ENCODE measurements at regions not wholly inside any gene's neighbourhood (a gene's known extent, or its start where the extent isn't known, plus 50 kb on each side); places are given as distances from the start of the nearest gene placed in this dataset.
"Not testable (repeated sequence)": the region's sequence is repeated elsewhere in the genome, so short reads cannot be mapped to it uniquely, and the experiment has no call there.

GRCh38 chr19:20276011-20276731, 109.2 kb downstream of the ZNF486 start:
- Mint-ChIP-seq H3K9me3 (ENCODE audit: low read depth) (no peaks in the 10 kb centered on the region), H3K4me1 (ENCODE audit: low read depth) (peaks cover 15% of the 10 kb centered on the region), H3K27me3 (no peaks in the 10 kb centered on the region), H3K36me3 (ENCODE audit: insufficient read depth) (no peaks in the 10 kb centered on the region), H3K27ac (peak overlapping the region; percentile 62), H3K4me3 (ENCODE audit: low read depth) (no peak overlapping the region)
- TF ChIP-seq, protein P1, sequence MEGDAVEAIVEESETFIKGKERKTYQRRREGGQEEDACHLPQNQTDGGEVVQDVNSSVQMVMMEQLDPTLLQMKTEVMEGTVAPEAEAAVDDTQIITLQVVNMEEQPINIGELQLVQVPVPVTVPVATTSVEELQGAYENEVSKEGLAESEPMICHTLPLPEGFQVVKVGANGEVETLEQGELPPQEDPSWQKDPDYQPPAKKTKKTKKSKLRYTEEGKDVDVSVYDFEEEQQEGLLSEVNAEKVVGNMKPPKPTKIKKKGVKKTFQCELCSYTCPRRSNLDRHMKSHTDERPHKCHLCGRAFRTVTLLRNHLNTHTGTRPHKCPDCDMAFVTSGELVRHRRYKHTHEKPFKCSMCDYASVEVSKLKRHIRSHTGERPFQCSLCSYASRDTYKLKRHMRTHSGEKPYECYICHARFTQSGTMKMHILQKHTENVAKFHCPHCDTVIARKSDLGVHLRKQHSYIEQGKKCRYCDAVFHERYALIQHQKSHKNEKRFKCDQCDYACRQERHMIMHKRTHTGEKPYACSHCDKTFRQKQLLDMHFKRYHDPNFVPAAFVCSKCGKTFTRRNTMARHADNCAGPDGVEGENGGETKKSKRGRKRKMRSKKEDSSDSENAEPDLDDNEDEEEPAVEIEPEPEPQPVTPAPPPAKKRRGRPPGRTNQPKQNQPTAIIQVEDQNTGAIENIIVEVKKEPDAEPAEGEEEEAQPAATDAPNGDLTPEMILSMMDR (IDR thresholded peaks at IDR 0.05; ENCODE audit: unreplicated experiment), result no peak
- no peak for DNase-seq (ENCODE audit: low spot score, unreplicated experiment)

- TF ChIP-seq, protein P1 (IDR thresholded peaks at IDR 0.05; ENCODE audit: unreplicated experiment), result no peak
- Mint-ChIP-seq H3K4me3 (ENCODE audit: low read depth) (no peak overlapping the region), H3K27ac (no peak overlapping the region), H3K27me3 (no peaks in the 10 kb centered on the region), H3K9me3 (ENCODE audit: low read depth) (no peaks in the 10 kb centered on the region), H3K36me3 (ENCODE audit: insufficient read depth) (no peaks in the 10 kb centered on the region), H3K4me1 (ENCODE audit: low read depth) (peaks cover 15% of the 10 kb centered on the region)
- DNase-seq (ENCODE audit: low spot score, unreplicated experiment), result no peak
Measured at GRCh38 chr19:20273951-20274570, 107.0 kb downstream of the ZNF486 start.

GRCh38 chr19:20273376-20273775, 106.4 kb downstream of the ZNF486 start:
- no peak overlapping the region for H3K4me3 Mint-ChIP-seq (ENCODE audit: low read depth)
- no peaks in the 10 kb centered on the region for H3K9me3 Mint-ChIP-seq (ENCODE audit: low read depth)
- no peaks in the 10 kb centered on the region for H3K36me3 Mint-ChIP-seq (ENCODE audit: insufficient read depth)
- TF ChIP-seq, protein P1 (IDR thresholded peaks at IDR 0.05; ENCODE audit: unreplicated experiment), result no peak
- H3K4me1 Mint-ChIP-seq (ENCODE audit: low read depth), result peaks cover 15% of the 10 kb centered on the region
- peak overlapping the region; percentile 47 for H3K27ac Mint-ChIP-seq
- H3K27me3 Mint-ChIP-seq, result no peaks in the 10 kb centered on the region
- no peak for DNase-seq (ENCODE audit: low spot score, unreplicated experiment)

DNA sequence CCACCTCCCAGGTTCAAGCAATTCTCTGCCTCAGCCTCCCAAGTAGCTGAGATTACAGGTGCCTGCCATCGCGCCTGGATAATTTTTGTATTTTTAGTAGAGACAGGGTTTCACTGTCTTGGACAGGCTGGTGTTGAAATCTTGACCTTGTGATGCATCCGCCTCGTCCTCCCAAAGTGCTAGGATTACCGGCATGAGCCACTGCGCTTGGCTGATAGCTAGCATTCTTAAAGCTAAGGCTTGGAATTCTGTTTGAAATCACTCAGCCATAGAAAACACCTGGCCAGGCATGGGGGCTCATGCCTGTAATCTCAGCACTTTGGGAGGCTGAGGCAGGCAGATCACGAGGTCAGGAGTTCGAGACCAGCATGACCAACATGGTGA, 105.6 kb downstream of the ZNF486 start:
- peaks cover 15% of the 10 kb centered on the region for H3K4me1 Mint-ChIP-seq (ENCODE audit: low read depth)
- not testable (repeated sequence) for H3K27ac Mint-ChIP-seq; H3K9me3 Mint-ChIP-seq (ENCODE audit: low read depth); H3K27me3 Mint-ChIP-seq; DNase-seq (ENCODE audit: low spot score, unreplicated experiment); H3K36me3 Mint-ChIP-seq (ENCODE audit: insufficient read depth); H3K4me3 Mint-ChIP-seq (ENCODE audit: low read depth)

DNA sequence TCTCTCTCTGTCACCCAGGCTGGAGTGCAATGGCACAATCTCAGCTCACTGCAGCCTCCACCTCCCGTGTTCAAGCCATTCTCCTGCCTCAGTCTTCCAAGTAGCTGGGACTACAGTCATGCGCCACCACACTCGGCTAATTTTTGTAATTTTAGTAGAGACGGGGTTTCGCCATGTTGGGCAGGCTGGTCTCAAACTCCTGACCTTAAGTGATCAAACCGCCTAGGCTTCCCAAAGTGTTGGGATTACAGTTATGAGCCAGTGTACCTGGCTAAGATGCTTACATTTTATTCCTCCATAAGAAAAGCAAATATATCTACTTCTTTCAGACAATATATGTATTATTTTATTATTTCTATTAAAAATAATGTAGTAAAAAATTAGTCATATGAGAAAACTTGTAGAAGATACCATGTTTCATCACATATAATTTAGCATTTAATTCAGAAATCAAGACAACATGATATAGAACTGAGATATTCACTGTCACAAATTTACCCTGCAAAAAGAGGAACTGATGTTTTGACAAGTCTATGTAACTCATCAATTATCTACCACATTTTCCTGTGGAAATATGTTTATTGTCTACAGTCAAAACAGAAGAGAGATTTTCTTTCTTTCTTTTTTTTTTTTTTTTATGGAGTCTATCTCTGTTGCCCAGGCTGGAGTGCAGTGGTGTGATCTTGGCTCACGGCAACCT, 105.1 kb downstream of the ZNF486 start:
- not testable (repeated sequence) for H3K27me3 Mint-ChIP-seq; H3K36me3 Mint-ChIP-seq (ENCODE audit: insufficient read depth); H3K4me3 Mint-ChIP-seq (ENCODE audit: low read depth); H3K27ac Mint-ChIP-seq; H3K9me3 Mint-ChIP-seq (ENCODE audit: low read depth); DNase-seq (ENCODE audit: low spot score, unreplicated experiment)
- H3K4me1 Mint-ChIP-seq (ENCODE audit: low read depth), result peaks cover 12% of the 10 kb centered on the region

- TF ChIP-seq, protein P1 (IDR thresholded peaks at IDR 0.05; ENCODE audit: unreplicated experiment), result no peak
- DNase-seq (ENCODE audit: low spot score, unreplicated experiment), result no peak
- no peaks in the 10 kb centered on the region for H3K27me3 Mint-ChIP-seq
- H3K36me3 Mint-ChIP-seq (ENCODE audit: insufficient read depth), result no peaks in the 10 kb centered on the region
- no peak overlapping the region for H3K27ac Mint-ChIP-seq
- no peak overlapping the region for H3K4me3 Mint-ChIP-seq (ENCODE audit: low read depth)
- H3K4me1 Mint-ChIP-seq (ENCODE audit: low read depth), result peaks cover 4% of the 10 kb centered on the region
- no peaks in the 10 kb centered on the region for H3K9me3 Mint-ChIP-seq (ENCODE audit: low read depth)
Measured at GRCh38 chr19:20271215-20271926, 104.4 kb downstream of the ZNF486 start.

Data from progenitor cell of endocrine pancreas (in vitro differentiated cells).